Stimulated activated CD8-positive, alpha-beta memory T cell treated with anti-CD3 and anti-CD28 coated beads, Interleukin-7, amount 100 ng/mL, for 24 hours (primary cell): ENCODE measurements at regions not wholly inside any gene's neighbourhood (a gene's known extent, or its start where the extent isn't known, plus 50 kb on each side); places are given as distances from the start of the nearest gene placed in this dataset.

ENCODE experiments used
- DNase-seq: peaks from one replicate; pipeline ENCODE4 v3.0.0-alpha.2; 2020; ENCODE audit warnings: low read depth

DNA sequence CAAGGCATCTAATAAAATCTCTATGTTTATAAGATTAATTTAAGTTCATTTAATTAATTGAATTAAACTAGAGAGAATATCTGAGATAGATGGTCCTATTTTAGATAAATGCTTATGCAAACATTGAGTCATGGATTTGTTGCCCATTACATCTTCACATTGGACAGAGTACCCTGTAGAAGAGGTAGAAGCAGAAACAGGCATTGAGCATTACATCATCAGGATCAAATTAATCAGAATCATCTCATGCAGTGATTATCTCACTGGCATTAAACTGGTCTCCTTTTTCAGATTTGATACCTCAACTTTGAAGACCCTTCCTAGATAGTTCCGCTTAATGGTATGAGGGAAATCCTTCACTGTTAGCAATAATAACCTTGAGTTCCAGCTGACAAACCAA is 469.6 kb upstream of the VRK2 start:
- no peak for DNase-seq

DNA sequence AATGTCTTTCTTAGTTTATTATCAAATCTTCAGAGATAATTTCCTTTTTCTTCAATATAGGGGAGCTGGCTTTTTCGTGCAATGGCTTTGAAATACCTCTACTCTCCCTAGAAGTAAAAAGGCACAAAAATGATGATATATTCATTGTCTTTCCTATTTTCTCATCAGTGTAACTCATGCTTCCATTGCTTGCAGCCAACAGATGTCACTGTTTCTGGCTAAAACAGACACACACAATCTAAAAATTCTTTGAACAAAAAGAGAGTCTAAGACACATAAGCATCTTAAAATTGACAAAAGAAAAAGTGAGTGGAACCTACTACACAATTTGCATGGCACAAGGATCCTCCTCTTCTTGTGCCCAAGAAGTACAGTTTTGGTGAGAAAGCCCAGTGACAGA is 448.7 kb upstream of the VRK2 start:
- no peak for DNase-seq

DNA sequence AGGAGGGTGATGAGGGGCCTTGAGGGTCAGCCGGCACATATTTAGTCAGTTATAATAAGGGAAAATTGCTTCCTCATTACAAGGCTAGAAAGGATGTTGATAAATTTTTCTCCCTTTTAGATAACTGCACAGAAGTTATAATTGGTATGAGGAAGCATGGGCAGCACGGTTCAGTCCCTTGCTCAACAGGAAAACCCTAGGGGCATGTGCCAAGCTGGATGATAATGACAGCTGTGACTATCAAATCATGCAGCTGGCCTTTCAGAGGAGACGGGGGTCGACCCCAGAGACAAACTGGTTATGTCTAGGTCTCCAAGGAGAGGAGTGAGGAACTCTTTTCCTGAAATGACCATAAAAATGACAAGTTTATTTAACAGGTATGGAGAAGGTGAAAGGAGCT is 448.1 kb upstream of the VRK2 start:
- no peak for DNase-seq

DNA sequence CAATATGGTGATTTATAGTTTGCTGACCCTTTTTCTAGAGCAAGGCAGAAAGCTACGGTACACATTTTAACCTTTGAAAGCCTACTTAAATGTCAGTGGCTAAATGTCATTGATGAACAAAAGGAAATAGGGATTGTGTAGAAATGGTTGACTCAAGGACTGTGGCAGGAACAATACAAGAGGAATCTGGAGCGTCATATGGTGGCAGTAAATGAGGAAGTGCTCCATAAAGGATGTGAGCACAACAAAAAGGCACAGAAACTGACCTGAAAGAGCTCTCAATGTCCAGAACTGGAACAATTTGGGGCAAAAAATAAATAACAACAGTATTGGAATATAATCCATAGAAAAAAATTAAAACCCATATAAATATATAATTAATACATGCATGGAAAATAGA is 443.9 kb upstream of the VRK2 start:
- DNase-seq: no peak

DNA sequence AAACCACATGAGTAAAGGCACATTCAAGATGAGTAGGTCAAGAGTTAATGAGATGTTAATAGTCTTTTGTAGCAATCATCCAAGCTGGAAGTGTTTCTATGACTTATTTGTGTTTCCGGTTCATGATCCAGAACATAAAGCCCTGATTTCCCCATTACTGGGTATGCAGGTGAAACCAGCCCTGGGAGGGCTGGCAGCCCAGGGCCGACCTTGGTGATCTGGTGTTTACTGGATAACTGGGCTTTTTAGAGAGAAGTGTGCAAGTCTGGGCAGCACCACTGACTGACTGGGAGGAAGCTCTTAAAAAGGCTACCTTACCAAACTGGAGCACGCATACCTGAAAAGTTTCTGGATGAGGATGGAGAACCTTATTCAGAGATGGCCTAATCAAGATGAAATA is 431.6 kb upstream of the VRK2 start:
- DNase-seq: no peak

DNA sequence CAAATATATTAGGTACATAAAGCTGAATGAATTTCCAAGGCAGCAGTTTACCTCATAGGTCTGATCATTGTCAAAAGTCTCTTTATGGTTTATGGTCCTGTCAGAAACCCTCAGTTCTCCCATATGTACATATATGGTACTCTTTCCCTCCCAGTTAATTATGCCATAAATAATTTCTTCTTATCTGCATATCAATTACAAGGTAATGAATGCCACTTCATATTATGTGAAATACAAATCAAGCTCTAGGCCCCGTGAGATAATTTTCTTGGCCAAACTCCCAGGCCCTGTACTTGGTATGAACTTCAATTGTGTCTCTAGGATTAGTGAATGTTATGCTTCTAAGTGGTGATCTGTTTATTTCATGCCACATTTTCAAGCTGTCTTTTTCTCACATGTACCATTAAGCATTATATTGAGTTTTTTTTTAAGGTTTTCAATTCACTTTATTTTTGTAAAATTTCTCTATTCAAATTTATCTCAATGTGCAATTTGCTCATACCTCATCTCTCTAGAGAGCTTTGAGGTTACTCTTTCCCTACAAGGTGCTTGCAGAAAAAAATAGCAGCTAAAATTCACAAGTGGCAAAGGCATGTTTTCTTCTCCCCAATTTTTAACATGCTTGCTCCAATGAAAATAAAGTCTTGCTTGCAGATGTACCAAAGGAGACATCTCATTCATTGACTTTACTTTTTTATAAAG is 430.6 kb upstream of the VRK2 start:
- no peak for DNase-seq

DNA sequence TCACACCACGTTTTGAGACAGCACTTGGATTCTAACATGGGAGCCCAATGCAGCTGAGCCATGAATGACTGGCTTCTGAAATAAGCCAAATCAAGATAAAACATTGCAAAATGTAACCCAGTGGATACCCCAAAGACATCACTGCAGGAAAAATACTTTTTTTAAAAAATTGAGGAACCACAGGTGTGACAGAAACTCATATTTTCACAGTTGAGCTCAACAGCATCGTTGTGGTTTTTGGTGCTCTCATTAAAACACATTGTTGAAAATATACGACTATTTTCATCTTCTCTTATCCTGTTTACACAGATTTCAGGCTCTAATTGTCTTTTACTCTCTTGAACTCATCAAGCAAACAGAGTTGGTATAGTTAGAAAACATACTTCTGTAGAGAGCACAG is 429.3 kb upstream of the VRK2 start:
- no peak for DNase-seq

DNA sequence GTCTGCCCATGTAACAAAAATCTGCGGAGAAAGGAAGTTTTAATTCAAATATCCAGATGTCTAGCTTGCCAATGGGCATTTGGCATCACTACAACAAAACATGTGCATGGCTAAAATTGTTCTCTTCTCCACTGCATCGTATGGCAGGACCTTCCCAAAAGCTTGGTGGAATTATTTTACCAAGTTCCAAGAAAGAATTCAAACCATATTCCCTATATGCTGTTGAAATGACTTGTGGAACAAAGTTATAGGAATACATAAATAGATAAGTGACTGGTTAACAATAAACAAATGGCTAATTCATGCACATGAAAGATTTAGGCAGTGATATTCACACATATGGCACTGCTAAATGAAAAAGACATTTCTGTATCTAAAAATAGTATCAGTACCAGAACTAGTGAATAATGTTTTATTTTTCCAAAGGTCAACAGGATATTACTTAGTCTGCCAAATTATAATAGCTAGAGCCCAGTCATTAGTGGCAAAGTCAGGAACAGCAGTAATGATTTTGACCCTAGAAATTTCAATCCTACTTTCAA is 425.4 kb upstream of the VRK2 start:
- DNase-seq: no peak

DNA sequence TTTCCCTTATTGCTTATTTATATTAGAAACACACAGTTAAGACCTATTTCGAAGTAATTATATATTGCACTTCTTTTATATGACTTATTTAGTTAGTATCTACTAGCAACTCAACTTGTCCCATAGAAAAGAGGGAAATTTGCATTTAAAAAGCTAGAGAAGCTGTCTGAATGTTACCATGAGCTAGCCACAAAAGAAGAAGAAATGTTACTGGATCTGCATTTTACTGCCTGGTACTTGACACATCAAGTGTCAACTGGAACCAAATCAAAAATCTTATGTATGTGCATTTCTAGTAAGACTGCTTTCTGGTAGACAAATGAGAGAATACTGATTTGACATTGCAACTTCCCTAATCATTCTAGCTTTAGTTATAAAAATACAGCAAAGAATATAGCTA is 424.6 kb upstream of the VRK2 start:
- no peak for DNase-seq

DNA sequence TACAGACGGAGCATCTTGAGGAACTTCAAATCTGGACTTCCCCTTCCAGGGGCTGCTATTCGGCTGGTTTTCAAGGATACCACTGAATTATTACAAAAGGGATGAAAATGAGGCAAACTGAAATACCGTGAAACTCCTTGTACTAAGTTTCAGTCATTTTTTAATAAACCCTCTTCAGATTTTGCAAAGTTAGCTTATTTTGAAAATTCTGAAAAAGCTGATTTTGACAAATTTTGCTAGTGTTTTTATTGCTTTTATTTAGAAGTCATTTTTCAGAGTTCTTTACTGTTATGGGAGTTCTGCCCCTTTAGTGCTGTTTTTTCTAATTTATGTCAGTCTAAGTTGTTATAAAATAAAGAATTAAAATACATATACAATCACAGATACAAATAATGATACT is 390.4 kb upstream of the VRK2 start:
- no peak for DNase-seq

DNA sequence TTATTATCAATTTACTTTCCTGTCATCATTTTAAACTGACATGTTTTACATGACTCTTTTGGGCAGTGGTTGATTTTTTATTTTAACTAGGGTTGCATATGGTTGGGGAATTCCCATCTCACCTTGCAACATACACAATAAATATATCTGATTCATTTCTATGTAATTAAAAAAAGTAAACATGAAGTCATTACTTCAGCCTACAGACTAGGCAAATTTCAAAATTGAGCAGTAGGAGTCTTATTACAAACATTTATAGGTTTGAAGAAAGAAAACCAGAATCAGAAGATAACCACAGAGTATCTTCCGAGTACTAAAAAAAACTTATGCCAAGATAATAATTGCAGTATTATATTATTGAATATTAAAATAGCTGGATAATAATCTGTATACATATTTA is 377.0 kb upstream of the VRK2 start:
- DNase-seq: no peak

DNA sequence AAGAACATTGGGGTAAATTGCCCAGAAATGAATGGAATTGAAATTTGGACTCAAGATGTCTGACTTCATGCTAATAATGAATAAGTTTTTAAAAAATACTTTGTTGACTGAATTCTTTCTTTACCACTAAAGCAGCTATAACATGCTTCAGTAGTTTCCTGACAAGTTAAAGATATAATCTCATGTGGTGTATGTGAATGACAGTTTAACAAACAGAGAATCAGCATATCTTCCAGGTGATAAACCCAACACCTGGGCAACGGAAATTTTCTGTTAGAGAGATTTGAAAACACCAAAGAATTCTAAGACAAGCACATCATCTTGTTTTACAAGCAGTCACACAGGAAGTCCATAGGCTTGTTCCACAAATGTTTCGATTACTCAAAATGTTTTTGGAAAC is 372.6 kb upstream of the VRK2 start:
- DNase-seq: no peak

DNA sequence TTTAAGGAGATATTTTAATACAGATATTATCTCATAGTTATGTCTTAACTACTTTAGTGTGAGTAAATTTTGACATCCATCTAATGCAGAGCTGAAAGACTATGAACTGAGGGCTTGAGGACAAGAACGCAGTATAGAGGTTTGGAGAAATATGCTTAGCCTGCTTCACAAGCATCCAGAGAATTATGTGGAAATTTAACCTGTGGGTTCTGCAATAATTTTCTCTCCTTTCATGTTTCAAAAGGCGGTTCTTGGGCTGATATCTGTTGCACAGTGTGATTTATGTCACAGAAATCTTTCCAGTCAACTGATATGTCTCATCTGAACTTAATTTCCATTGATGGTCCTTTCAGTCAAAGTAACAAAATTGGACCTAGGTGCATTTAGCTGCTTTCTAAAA is 371.9 kb upstream of the VRK2 start:
- DNase-seq: no peak

DNA sequence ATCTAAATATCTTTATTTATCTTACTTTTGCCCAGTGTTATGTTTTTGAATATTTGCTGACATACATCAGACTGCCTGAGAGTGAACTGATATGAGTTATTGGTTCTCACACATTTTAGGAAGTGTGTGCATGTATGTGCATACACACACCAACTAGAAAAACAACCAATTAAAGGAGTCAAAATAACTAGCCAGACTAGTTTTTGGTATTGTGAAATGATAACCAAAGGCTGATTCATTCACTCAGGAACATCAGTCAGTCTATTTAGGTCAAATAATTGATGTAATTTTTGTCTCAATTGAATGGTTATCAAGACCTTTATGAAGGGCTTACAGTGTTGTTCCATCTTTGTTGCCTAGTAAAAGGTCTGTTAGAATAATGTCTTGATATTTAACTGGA is 369.3 kb upstream of the VRK2 start:
- no peak for DNase-seq

DNA sequence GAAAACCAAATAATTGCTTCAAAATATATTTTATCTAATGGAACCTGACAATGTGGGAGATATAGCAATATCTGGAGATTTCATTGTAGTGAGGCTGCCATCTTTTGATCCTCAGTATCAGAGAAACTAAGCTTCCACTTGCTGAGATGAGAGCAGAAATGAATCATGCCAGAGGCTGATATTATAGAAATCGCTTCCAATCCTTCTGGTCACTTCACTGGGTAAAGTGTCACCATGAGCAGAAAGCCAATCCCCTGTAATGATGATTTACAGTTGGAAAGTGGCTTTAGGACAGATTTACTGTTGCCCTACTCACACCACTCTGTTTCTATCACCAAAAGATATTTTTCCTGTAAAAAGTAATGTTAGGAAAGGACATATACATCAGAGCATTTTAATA is 365.0 kb upstream of the VRK2 start:
- no peak for DNase-seq

DNA sequence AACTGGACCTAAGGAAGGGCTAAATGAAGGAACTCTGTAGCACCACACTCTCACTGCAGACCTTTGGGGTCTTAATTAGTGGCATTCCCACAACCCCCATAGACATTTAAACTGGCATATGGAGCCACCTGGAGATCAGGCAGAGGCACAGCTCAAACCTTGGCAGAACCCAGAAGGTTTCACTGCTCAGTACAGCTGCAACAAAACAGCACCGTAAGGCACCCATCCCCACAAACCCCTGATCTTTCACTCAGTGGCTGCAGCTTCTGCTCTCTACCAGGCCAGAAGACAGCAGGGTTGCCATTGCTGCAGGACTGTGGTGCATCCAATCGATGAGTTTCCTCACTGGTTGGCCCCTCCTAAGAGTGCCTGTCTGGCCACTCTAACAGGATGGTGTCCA is 361.6 kb upstream of the VRK2 start:
- DNase-seq: no peak

DNA sequence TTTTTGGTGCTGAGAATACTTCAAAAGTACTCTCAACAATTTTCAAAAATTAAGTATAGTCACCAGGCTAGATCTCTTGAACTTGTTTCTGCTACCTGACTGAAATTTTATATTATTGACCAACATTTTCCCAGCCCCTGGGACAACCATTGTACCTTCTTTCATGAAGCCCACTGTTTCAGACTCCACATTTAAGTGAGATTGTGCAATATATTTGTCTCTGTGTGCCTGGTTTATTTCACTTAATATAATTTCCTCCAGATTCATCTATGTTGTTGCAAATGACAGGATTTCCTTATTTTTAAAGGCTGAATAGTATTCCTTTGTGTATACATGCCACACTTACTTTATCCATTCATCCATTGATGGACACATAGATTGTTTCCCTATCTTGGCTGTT is 354.2 kb upstream of the VRK2 start:
- no peak for DNase-seq

DNA sequence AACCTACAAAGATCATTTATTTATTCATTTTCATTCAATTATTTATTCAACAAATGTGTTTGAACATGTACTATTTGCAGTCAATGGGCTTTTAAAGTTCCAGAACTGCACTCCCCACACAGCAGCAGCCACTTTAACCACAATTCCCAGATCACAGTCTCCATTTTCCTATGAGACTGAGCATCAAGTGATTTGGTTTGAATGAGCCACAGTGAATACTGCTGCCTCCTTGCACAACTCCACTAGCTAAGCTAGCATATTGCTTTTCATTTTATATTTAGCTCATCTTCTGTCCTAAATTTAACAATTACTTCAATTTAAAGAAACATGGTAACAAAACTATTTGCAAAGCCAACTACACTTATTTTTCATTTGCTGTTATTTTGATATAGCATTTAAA is 353.4 kb upstream of the VRK2 start:
- DNase-seq: no peak

DNA sequence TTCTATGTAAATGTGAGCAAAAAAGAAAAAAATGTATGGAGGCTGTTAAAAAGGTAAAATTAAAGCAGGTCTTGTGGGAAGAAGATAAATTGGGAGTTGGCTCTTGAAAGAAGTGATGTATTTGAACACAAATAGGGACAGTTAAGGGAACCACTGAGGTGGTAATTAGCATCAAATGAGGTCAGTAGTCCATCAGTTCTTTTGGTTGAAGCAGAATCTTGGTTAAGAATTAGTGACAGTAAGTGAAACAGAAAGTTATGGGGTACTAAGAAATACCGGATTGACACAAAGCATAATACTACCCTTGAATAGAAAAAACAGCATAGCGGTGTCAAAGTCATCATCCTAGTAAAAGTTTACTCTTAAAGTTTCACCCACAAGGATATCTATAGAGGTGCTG is 352.6 kb upstream of the VRK2 start:
- no peak for DNase-seq

DNA sequence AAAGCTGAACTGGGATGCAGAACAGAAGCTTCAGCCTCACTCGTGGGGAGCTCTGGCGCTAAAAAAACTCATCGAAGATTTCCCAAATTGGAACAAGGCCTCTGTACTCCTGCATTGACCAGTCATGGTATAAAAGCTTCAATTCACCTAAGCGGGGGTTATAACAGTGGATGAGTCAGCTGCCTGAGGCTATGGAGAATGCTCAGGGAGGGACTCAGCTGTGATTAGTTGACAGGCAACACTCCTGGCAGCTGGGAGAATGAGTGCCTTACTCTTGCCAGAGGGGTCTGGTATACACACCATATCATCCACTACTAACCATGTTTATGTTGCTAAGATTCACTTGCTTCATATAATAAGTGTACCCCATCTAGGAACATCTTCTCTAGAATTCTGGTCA is 350.6 kb upstream of the VRK2 start:
- DNase-seq: no peak

DNA sequence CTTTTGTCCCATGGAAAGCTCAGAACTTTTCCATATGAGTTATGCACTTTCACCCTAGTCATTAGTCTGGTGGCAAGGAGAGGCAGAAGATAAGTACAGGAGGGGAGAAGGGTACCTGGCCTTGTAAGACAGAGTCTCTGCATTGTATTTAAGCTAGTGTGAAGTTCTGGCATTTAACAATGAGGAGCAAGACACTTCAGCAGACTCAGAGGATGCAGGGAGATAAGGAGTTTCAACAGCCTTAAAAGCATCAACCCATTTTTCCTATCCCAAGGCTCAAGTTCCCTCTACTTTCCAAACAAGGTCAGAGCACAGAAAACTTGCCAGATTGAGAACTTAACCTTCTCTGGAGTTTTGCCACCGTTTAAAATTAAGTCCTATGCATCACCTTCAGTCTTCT is 348.2 kb upstream of the VRK2 start:
- DNase-seq: no peak

DNA sequence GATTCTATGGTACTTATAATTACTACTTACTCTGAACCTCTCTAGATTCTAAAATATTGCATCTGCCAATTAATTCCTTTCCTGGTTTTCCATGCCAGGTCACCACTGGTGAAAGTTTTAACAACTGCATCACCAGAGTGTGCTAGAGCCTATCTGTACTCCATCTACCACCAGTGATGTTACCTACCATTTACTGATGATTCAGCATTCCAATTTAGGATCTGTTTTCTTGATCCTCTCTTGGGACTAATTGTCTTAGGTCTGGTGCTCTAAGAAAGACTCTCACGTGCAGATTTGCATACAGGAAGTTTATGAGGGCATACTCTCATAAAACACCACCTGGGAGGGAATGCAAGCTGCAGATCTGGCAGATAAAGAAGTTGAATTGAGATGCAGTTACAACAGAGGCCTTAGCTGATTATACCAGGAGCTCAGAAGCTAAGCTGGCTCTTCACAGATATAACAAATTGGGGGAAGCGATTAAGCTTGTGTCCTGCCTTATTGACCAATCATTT is 347.6 kb upstream of the VRK2 start:
- no peak for DNase-seq

DNA sequence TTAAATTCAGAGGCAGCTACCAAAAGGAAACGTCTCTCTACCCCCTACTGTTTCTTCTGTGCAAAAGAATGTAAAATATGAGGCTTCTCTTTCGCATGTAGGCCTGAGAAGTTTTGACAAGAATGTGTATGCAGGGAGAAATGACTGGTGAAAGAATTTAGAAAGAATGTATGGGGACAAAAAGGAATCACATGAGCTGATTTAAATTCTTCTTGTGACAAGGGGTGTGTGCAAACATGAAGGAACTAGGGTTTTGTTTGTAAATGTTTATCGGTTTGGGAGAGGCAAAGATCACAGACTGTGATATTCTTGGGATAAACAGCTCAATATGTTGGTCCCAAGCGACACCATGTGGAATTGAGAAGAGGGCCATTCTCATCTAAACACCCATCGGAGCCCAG is 345.2 kb upstream of the VRK2 start:
- no peak for DNase-seq

DNA sequence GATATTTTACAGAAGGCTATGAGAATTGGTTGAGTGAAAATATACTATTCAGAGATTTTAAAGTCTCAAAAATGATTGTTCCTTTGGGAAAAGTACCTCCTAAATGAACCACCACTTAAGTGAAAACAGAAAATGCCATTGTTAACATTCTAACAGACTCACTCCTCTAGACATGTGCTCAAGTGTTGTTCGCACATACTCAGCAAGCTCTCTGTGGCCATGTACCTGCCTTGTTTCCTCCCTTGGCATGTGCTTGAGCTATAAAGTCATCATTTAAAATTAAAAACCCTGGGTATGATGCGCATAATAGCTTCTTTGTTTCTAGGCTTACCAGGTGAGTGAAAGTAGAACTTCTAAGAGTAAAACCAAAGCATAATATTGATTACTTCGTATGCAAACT is 343.2 kb upstream of the VRK2 start:
- no peak for DNase-seq
